ENCODE measurements at regions not wholly inside any gene's neighbourhood (a gene's known extent, or its start where the extent isn't known, plus 50 kb on each side); places are given as distances from the start of the nearest gene placed in this dataset.
A peak's percentile ranks its signal among the peaks of the same experiment; 100 is the strongest.
"Not testable (repeated sequence)": the region's sequence is repeated elsewhere in the genome, so short reads cannot be mapped to it uniquely, and the experiment has no call there.

DNA sequence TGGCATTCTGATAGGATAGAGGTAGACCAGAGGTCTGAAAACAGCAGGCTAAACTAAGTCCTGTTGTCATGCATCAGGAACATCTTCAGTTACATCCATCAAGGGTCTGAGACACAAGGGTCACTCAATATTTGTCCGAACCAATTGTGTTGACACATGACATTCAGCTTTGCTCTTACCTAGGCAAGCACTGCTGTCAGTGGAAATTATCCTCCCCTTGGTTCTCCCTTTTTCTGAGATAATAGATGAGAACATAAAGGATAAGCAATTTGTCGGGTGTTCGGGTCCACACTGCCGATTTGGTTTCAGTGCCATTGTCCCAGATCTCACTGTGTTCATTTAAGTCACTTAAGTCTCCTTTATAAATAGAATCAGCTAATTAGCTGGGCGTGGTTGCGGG is 148.3 kb upstream of the MSX2 start:
- no peak overlapping the region for H3K27ac ChIP-seq
- no peak for TF ChIP-seq POLR2A (IDR thresholded peaks at IDR 0.05)
- peaks cover 9% of the 10 kb centered on the region for H3K27me3 ChIP-seq
- H3K36me3 ChIP-seq = no peaks in the 10 kb centered on the region
- no peaks in the 10 kb centered on the region for H3K9me3 ChIP-seq
- DNase-seq (ENCODE audit: low spot score in 2 of 2) = peak in 1 of 2 donors; percentile 3
- H3K4me1 ChIP-seq = peaks cover 4% of the 10 kb centered on the region
- H3K4me3 ChIP-seq = no peak overlapping the region
- 95% methylated on average over 6 of the region's 6 CpGs for WGBS

DNA sequence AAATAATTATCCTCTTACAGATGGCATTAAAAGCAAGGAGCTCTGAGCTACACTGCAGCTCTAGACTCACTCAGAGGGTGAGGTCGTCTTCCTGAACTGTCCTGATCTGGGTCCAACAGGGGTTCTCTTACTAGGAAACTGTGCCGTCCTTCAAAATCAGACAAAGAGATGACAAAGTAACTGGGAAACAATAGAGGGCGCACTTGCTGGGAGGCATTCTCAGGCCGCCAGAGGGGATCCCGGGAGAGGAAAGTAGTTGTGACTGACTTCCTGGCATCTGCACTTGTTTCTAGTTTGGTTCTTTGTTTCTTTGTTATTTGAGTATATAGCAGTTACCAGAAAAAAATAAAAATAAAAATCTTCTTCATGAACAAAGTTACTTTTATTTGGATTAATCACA is 142.9 kb upstream of the MSX2 start:
- Histone ChIP-seq H3K4me1 (no peaks in the 10 kb centered on the region), H3K9me3 (no peaks in the 10 kb centered on the region), H3K36me3 (no peaks in the 10 kb centered on the region), H3K4me3 (no peak overlapping the region), H3K27me3 (peaks cover 9% of the 10 kb centered on the region), H3K27ac (no peak overlapping the region)
- DNase-seq (ENCODE audit: low spot score in 2 of 2) = peak in 1 of 2 donors; percentile 44
- WGBS = 12% methylated on average over 5 of the region's 5 CpGs
- TF ChIP-seq POLR2AphosphoS5 (IDR thresholded peaks at IDR 0.05) (no peak), POLR2A (IDR thresholded peaks at IDR 0.05) (no peak)
- TF ChIP-seq, protein P1, sequence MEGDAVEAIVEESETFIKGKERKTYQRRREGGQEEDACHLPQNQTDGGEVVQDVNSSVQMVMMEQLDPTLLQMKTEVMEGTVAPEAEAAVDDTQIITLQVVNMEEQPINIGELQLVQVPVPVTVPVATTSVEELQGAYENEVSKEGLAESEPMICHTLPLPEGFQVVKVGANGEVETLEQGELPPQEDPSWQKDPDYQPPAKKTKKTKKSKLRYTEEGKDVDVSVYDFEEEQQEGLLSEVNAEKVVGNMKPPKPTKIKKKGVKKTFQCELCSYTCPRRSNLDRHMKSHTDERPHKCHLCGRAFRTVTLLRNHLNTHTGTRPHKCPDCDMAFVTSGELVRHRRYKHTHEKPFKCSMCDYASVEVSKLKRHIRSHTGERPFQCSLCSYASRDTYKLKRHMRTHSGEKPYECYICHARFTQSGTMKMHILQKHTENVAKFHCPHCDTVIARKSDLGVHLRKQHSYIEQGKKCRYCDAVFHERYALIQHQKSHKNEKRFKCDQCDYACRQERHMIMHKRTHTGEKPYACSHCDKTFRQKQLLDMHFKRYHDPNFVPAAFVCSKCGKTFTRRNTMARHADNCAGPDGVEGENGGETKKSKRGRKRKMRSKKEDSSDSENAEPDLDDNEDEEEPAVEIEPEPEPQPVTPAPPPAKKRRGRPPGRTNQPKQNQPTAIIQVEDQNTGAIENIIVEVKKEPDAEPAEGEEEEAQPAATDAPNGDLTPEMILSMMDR (IDR thresholded peaks at IDR 0.05) = peak in 1 of 2 donors; percentile 14

- H3K27ac ChIP-seq = no peak overlapping the region
- no peaks in the 10 kb centered on the region for H3K36me3 ChIP-seq
- H3K27me3 ChIP-seq = peaks cover 9% of the 10 kb centered on the region
- DNase-seq (ENCODE audit: low spot score in 2 of 2) = no peak
- no peaks in the 10 kb centered on the region for H3K9me3 ChIP-seq
- H3K4me3 ChIP-seq = no peak overlapping the region
- WGBS = 64% methylated on average over 4 of the region's 4 CpGs
- TF ChIP-seq, protein P1 (IDR thresholded peaks at IDR 0.05) = no peak
- TF ChIP-seq POLR2AphosphoS5 (IDR thresholded peaks at IDR 0.05) (no peak), EP300 (IDR thresholded peaks at IDR 0.05) (no peak), POLR2A (IDR thresholded peaks at IDR 0.05) (no peak)
- H3K4me1 ChIP-seq = no peaks in the 10 kb centered on the region
Measured at GRCh38 chr5:174581894-174582293, 142.5 kb upstream of the MSX2 start.

GRCh38 chr5:174583071-174583470 is 141.3 kb upstream of the MSX2 start:
- WGBS = 89% methylated on average over 4 of the region's 4 CpGs
- no peaks in the 10 kb centered on the region for H3K36me3 ChIP-seq
- DNase-seq (ENCODE audit: low spot score in 2 of 2) = no peak

GRCh38 chr5:174585472-174585871 is 138.9 kb upstream of the MSX2 start:
- Histone ChIP-seq H3K27me3 (peaks cover 15% of the 10 kb centered on the region), H3K9me3 (no peaks in the 10 kb centered on the region), H3K4me3 (no peak overlapping the region), H3K36me3 (no peaks in the 10 kb centered on the region), H3K27ac (no peak overlapping the region), H3K4me1 (no peaks in the 10 kb centered on the region)
- TF ChIP-seq POLR2A (IDR thresholded peaks at IDR 0.05) = no peak
- no peak for TF ChIP-seq EP300 (IDR thresholded peaks at IDR 0.05)
- no peak for TF ChIP-seq POLR2AphosphoS5 (IDR thresholded peaks at IDR 0.05)
- TF ChIP-seq, protein P1 (IDR thresholded peaks at IDR 0.05) = no peak
- 94% methylated on average over 2 of the region's 2 CpGs for WGBS
- DNase-seq (ENCODE audit: low spot score in 2 of 2) = no peak

More at GRCh38 chr5:174583071-174583470, 141.3 kb upstream of the MSX2 start:
- TF ChIP-seq, protein P1 (IDR thresholded peaks at IDR 0.05) = no peak
- TF ChIP-seq POLR2A (IDR thresholded peaks at IDR 0.05) (no peak), POLR2AphosphoS5 (IDR thresholded peaks at IDR 0.05) (no peak), EP300 (IDR thresholded peaks at IDR 0.05) (no peak)
- no peak overlapping the region for H3K4me3 ChIP-seq
- no peaks in the 10 kb centered on the region for H3K9me3 ChIP-seq
- H3K27me3 ChIP-seq = peaks cover 7% of the 10 kb centered on the region
- H3K4me1 ChIP-seq = no peaks in the 10 kb centered on the region
- H3K27ac ChIP-seq = no peak overlapping the region

DNA sequence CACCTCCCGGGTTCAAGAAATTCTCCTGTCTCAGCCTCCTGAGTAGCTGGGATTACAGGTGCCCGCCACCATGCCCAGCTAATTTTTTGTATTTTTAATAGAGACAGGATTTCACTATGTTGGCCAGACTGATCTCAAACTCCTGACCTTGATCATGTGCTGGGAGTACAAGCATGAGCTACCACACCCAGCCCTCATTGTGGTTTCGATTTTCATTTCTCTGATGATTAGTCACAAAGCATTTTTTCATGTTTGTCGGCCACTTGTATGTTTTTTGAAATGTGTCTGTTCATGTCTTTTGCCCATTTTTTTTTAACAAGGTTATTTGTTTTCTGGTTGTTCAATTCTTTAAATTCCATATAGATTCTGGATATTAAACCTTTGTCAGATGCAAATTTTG is 138.2 kb upstream of the MSX2 start:
- H3K27ac ChIP-seq; H3K9me3 ChIP-seq; DNase-seq (ENCODE audit: low spot score in 2 of 2); H3K36me3 ChIP-seq; H3K4me3 ChIP-seq; H3K4me1 ChIP-seq: not testable (repeated sequence)
- 75% methylated on average over 4 of the region's 4 CpGs for WGBS
- peaks cover 11% of the 10 kb centered on the region for H3K27me3 ChIP-seq

Measured in suprapubic skin (tissue), 4 donors.